HepG2 (cell line): ENCODE measurements at regions not wholly inside any gene's neighbourhood (a gene's known extent, or its start where the extent isn't known, plus 50 kb on each side); places are given as distances from the start of the nearest gene placed in this dataset.

ENCODE experiments used
- JUN ChIP-seq: sonication (generic); formaldehyde crosslinking; IDR thresholded peaks from 2 replicates; pipeline ENCODE4 v1.4.0; 2020; ENCODE audit warnings: mild to moderate bottlenecking, missing genetic modification reagents
- PTBP1 ChIP-seq: fragments of 200-400 bp; formaldehyde crosslinking; IDR thresholded peaks from 2 replicates; pipeline ENCODE4 v1.6.1; 2018; ENCODE audit warnings: low read length, low read depth; ENCODE audit not compliant: poor library complexity, severe bottlenecking
- ZNF703 ChIP-seq: sonication (generic); formaldehyde crosslinking; IDR thresholded peaks from 2 replicates; pipeline ENCODE4 v1.5.1; 2020; ENCODE audit warnings: missing genetic modification reagents, mild to moderate bottlenecking, moderate library complexity, borderline replicate concordance

- TF ChIP-seq ZNF703 (CRISPR knock-in tag) = no peak
- TF ChIP-seq JUN = no peak
- no peak for TF ChIP-seq PTBP1
These were observed 54.1 kb upstream of the DDIT4L start for GRCh38 chr4:100244347-100244746.
